H9 (cell line): ENCODE measurements at regions not wholly inside any gene's neighbourhood (a gene's known extent, or its start where the extent isn't known, plus 50 kb on each side); places are given as distances from the start of the nearest gene placed in this dataset.

Experiments used
- DNase-seq: peaks from one replicate; pipeline ENCODE4 v3.0.0-alpha.2; 2017
- H2AFZ ChIP-seq: one replicate; pipeline ENCODE4 v1.6.1; 2013; ENCODE audit warnings: mild to moderate bottlenecking, low read length, control low read depth, moderate library complexity
- H2AK5ac ChIP-seq: 2 replicates; pipeline ENCODE4 v1.6.1; 2013; ENCODE audit warnings: low read length, control low read depth, mixed read lengths; ENCODE audit not compliant: insufficient read length
- H2BK120ac ChIP-seq: one replicate; pipeline ENCODE4 v1.6.1; 2013; ENCODE audit warnings: low read depth, mild to moderate bottlenecking, low read length, control low read depth, inconsistent platforms; ENCODE audit not compliant: poor library complexity, severe bottlenecking
- H2BK12ac ChIP-seq: 2 replicates; pipeline ENCODE4 v1.6.1; 2013; ENCODE audit warnings: low read length, control low read depth, mixed read lengths, low read depth; ENCODE audit not compliant: insufficient read length
- H2BK15ac ChIP-seq: 2 replicates; pipeline ENCODE4 v1.6.1; 2013; ENCODE audit warnings: low read depth, low read length, control low read depth
- H2BK20ac ChIP-seq: one replicate; pipeline ENCODE4 v1.6.1; 2013; ENCODE audit warnings: low read depth, mild to moderate bottlenecking, low read length, control low read depth, inconsistent platforms; ENCODE audit not compliant: poor library complexity, severe bottlenecking
- H2BK5ac ChIP-seq: 2 replicates; pipeline ENCODE4 v1.6.1; 2013; ENCODE audit warnings: low read length, control low read depth, mixed read lengths; ENCODE audit not compliant: insufficient read length
- H3K14ac ChIP-seq: 2 replicates; pipeline ENCODE4 v1.6.1; 2013; ENCODE audit warnings: low read length, control low read depth; ENCODE audit not compliant: insufficient read depth
- H3K18ac ChIP-seq: 2 replicates; pipeline ENCODE4 v1.6.1; 2013; ENCODE audit warnings: low read depth, mild to moderate bottlenecking, mixed read lengths, low read length, control low read depth; ENCODE audit not compliant: insufficient read length
- H3K23ac ChIP-seq: 2 replicates; pipeline ENCODE4 v1.6.1; 2013; ENCODE audit warnings: low read length, control low read depth, mixed read lengths, low read depth; ENCODE audit not compliant: insufficient read length
- H3K23me2 ChIP-seq: 2 replicates; pipeline ENCODE4 v1.6.1; 2013; ENCODE audit warnings: low read depth, mild to moderate bottlenecking, mixed read lengths, low read length, control low read depth; ENCODE audit not compliant: insufficient read length, poor library complexity, severe bottlenecking
- H3K27ac ChIP-seq: 2 replicates; pipeline ENCODE4 v1.5.1; 2013; ENCODE audit warnings: low read length, control low read depth, mixed read lengths, low read depth; ENCODE audit not compliant: insufficient read length
- H3K27me3 ChIP-seq: 2 replicates; pipeline ENCODE4 v1.6.1; 2013; ENCODE audit warnings: low read length, control low read depth, inconsistent platforms; ENCODE audit not compliant: insufficient read depth
- H3K4ac ChIP-seq: 2 replicates; pipeline ENCODE4 v1.6.1; 2013; ENCODE audit warnings: low read depth, mild to moderate bottlenecking, control low read depth, inconsistent platforms, low read length, moderate library complexity
- H3K4me1 ChIP-seq: 2 replicates; pipeline ENCODE4 v1.6.1; 2013; ENCODE audit warnings: low read length, control low read depth, inconsistent platforms; ENCODE audit not compliant: insufficient read depth
- H3K4me2 ChIP-seq: 2 replicates; pipeline ENCODE4 v1.6.1; 2013; ENCODE audit warnings: low read length, control low read depth, mixed read lengths; ENCODE audit not compliant: insufficient read length, insufficient read depth
- H3K56ac ChIP-seq: 2 replicates; pipeline ENCODE4 v1.6.1; 2013; ENCODE audit warnings: low read depth, mild to moderate bottlenecking, mixed read lengths, low read length, control low read depth; ENCODE audit not compliant: insufficient read length
- H3K79me1 ChIP-seq: 2 replicates; pipeline ENCODE4 v1.6.1; 2013; ENCODE audit warnings: low read depth, mild to moderate bottlenecking, moderate library complexity, low read length, control low read depth, inconsistent platforms; ENCODE audit not compliant: insufficient read depth, poor library complexity, severe bottlenecking
- H3K79me2 ChIP-seq: 2 replicates; pipeline ENCODE4 v1.6.1; 2013; ENCODE audit warnings: low read length, control low read depth, inconsistent platforms; ENCODE audit not compliant: insufficient read depth
- H3K9ac ChIP-seq: 2 replicates; pipeline ENCODE4 v1.6.1; 2013; ENCODE audit warnings: low read length, control low read depth, mixed read lengths; ENCODE audit not compliant: insufficient read length; ENCODE audit errors: extremely low read depth
- H3K9me3 ChIP-seq: one replicate; pipeline ENCODE4 v1.6.1; 2013; ENCODE audit warnings: low read depth, low read length, inconsistent platforms; ENCODE audit not compliant: control insufficient read depth
- H3T11ph ChIP-seq: one replicate; pipeline ENCODE4 v1.6.1; 2013; ENCODE audit warnings: mild to moderate bottlenecking, low read length, control low read depth, inconsistent platforms
- H4K20me1 ChIP-seq: one replicate; pipeline ENCODE4 v1.6.1; 2013; ENCODE audit not compliant: control insufficient read depth, insufficient read length, insufficient read depth
- H4K5ac ChIP-seq: 2 replicates; pipeline ENCODE4 v1.6.1; 2013; ENCODE audit warnings: low read depth, mild to moderate bottlenecking, mixed read lengths, low read length, control low read depth; ENCODE audit not compliant: insufficient read length
- H4K8ac ChIP-seq: replicated peaks from 2 replicates; pipeline ENCODE4 v1.6.1; 2013; ENCODE audit warnings: low read length, control low read depth, mixed read lengths, low read depth; ENCODE audit not compliant: insufficient read length
- H4K91ac ChIP-seq: 2 replicates; pipeline ENCODE4 v1.6.1; 2013; ENCODE audit warnings: low read depth, mild to moderate bottlenecking, moderate library complexity, mixed read lengths, low read length, control low read depth; ENCODE audit not compliant: insufficient read length
- H3K27ac Mint-ChIP-seq, 3 experiments: 2 replicates in 2 of 3; 3 replicates in 1 of 3; pipeline ENCODE4 v1.8.0; 2020 to 2021; ENCODE audit warnings: mixed read lengths in 3 of 3, mild to moderate bottlenecking in 1 of 3, moderate library complexity in 1 of 3
- H3K27me3 Mint-ChIP-seq: 2 replicates; pipeline ENCODE4 v1.8.0; 2021; ENCODE audit warnings: low read depth, mild to moderate bottlenecking, moderate library complexity, mixed read lengths
- H3K36me3 Mint-ChIP-seq, 3 experiments: 2 replicates in 2 of 3; 3 replicates in 1 of 3; pipeline ENCODE4 v1.8.0; 2020 to 2021; ENCODE audit warnings: low read depth in 3 of 3, mixed read lengths in 3 of 3; ENCODE audit not compliant: insufficient read depth in 1 of 3
- H3K4me1 Mint-ChIP-seq, 2 experiments: 2 replicates each; pipeline ENCODE4 v1.8.0; 2020; ENCODE audit warnings: mixed read lengths in 2 of 2
- H3K4me3 Mint-ChIP-seq, 2 experiments: 2 replicates in 1 of 2; 3 replicates in 1 of 2; pipeline ENCODE4 v1.8.0; 2020 to 2021; ENCODE audit warnings: mild to moderate bottlenecking in 2 of 2, mixed read lengths in 2 of 2, moderate library complexity in 1 of 2
- H3K9me3 Mint-ChIP-seq, 2 experiments: 2 replicates in 1 of 2; 3 replicates in 1 of 2; pipeline ENCODE4 v1.8.0; 2020; ENCODE audit warnings: mild to moderate bottlenecking in 2 of 2, mixed read lengths in 2 of 2, moderate library complexity in 1 of 2
- WGBS: extraction: QIAGEN DNeasy Blood & Tissue Kit; methylation state at CpG from one replicate; pipeline ENCODE4 v1.1.7; 2013; ENCODE audit warnings: missing lambda C conversion rate, low lambda C conversion rate, mixed read lengths; ENCODE audit not compliant: insufficient read length; ENCODE audit errors: extremely low coverage; 5-methylcytosine and 5-hydroxymethylcytosine counted together
- TF ChIP-seq, protein P1 (sequence below): fragments of 200-600 bp; sonication (generic); conservative IDR thresholded peaks from 3 replicates; pipeline ENCODE4 v1.8.0; 2021; ENCODE audit warnings: antibody characterized with exemption, mild to moderate bottlenecking

DNA sequence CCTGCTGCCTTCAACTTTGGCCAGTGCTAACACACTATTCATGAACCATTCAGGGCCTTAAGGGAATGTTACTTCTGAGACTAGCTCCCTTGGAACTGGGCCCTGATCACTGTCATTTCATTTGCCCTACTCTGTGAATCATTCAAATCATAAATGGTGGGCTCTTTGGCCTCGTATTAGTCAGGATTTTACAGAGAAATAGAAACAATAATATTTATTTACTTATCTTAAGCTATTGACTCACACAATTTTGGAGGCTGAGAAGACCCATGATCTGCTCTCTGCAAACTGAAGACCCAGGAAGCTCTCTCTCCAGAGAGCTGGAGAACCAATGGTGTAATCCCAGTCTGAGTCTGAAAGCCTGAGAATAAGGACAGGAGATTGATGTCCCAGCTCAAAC lies 398.5 kb downstream of the LRIG3 start:
- no peak overlapping the region for H4K5ac ChIP-seq
- H3K9me3 ChIP-seq, result no peaks in the 10 kb centered on the region
- H3K79me2 ChIP-seq, result no peaks in the 10 kb centered on the region
- no peak overlapping the region for H2AK5ac ChIP-seq
- no peak overlapping the region for H2BK5ac ChIP-seq
- Mint-ChIP-seq H3K27me3 (no peaks in the 10 kb centered on the region), H3K36me3 (peaks cover 19 to 24% (median 20%) of the 10 kb centered on the region in 3 experiments), H3K27ac (no peak overlapping the region), H3K4me3 (no peak overlapping the region), H3K4me1 (no peaks in the 10 kb centered on the region), H3K9me3 (peaks cover 23 to 31% of the 10 kb centered on the region in 2 experiments)
- H4K20me1 ChIP-seq, result no peaks in the 10 kb centered on the region
- H3K18ac ChIP-seq, result no peak overlapping the region
- WGBS, result no CpG with 5 or more reads among the region's 1 CpG
- no peak for DNase-seq
- no peak overlapping the region for H3K56ac ChIP-seq
- no peak overlapping the region for H3K4ac ChIP-seq
- H3K23ac ChIP-seq, result no peak overlapping the region
- H3K9ac ChIP-seq, result no peak overlapping the region
- no peak overlapping the region for H3K27ac ChIP-seq
- H3K14ac ChIP-seq, result no peak overlapping the region
- no peak overlapping the region for H3T11ph ChIP-seq
- no peaks in the 10 kb centered on the region for H3K23me2 ChIP-seq
- no peak overlapping the region for H3K4me2 ChIP-seq
- H2BK12ac ChIP-seq, result no peak overlapping the region
- no peak overlapping the region for H2BK20ac ChIP-seq
- H3K4me1 ChIP-seq, result no peaks in the 10 kb centered on the region
- H4K91ac ChIP-seq, result no peak overlapping the region
- TF ChIP-seq, protein P1, sequence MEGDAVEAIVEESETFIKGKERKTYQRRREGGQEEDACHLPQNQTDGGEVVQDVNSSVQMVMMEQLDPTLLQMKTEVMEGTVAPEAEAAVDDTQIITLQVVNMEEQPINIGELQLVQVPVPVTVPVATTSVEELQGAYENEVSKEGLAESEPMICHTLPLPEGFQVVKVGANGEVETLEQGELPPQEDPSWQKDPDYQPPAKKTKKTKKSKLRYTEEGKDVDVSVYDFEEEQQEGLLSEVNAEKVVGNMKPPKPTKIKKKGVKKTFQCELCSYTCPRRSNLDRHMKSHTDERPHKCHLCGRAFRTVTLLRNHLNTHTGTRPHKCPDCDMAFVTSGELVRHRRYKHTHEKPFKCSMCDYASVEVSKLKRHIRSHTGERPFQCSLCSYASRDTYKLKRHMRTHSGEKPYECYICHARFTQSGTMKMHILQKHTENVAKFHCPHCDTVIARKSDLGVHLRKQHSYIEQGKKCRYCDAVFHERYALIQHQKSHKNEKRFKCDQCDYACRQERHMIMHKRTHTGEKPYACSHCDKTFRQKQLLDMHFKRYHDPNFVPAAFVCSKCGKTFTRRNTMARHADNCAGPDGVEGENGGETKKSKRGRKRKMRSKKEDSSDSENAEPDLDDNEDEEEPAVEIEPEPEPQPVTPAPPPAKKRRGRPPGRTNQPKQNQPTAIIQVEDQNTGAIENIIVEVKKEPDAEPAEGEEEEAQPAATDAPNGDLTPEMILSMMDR, result no peak
- no peaks in the 10 kb centered on the region for H3K27me3 ChIP-seq
- H2BK120ac ChIP-seq, result no peak overlapping the region
- H3K79me1 ChIP-seq, result no peaks in the 10 kb centered on the region
- H2AFZ ChIP-seq, result no peak overlapping the region
- no peak overlapping the region for H4K8ac ChIP-seq
- H2BK15ac ChIP-seq, result no peak overlapping the region
